Type B pancreatic cell (in vitro differentiated cells): ENCODE measurements at regions not wholly inside any gene's neighbourhood (a gene's known extent, or its start where the extent isn't known, plus 50 kb on each side); places are given as distances from the start of the nearest gene placed in this dataset.

Experiments
- DNase-seq: peaks from one replicate; pipeline ENCODE4 v3.0.0; 2021; ENCODE audit warnings: mixed read lengths; ENCODE audit not compliant: unreplicated experiment; ENCODE audit errors: extremely low spot score
- H3K27ac Mint-ChIP-seq: 2 replicates; pipeline ENCODE4 v1.8.0; 2021; ENCODE audit warnings: mild to moderate bottlenecking, mixed read lengths
- H3K27me3 Mint-ChIP-seq: 2 replicates; pipeline ENCODE4 v1.8.0; 2021; ENCODE audit warnings: mixed read lengths
- H3K36me3 Mint-ChIP-seq: 2 replicates; pipeline ENCODE4 v1.8.0; 2021; ENCODE audit warnings: mixed read lengths
- H3K4me1 Mint-ChIP-seq: one replicate; pipeline ENCODE4 v1.8.0; 2021; ENCODE audit warnings: mixed read lengths; ENCODE audit not compliant: unreplicated experiment
- H3K4me3 Mint-ChIP-seq: 2 replicates; pipeline ENCODE4 v1.8.0; 2021; ENCODE audit warnings: mild to moderate bottlenecking, mixed read lengths
- H3K9me3 Mint-ChIP-seq: 2 replicates; pipeline ENCODE4 v1.8.0; 2021; ENCODE audit warnings: mixed read lengths
- CTCF ChIP-seq: fragments of 200-600 bp; sonication (generic); conservative IDR thresholded peaks from 2 replicates; pipeline ENCODE4 v1.5.0; 2021; ENCODE audit warnings: antibody characterized with exemption, mild to moderate bottlenecking

GRCh38 chr2:133718688-133719201 is 150.5 kb upstream of the NCKAP5 start:
- TF ChIP-seq CTCF, result no peak
- H3K27ac Mint-ChIP-seq, result no peak overlapping the region
- no peak overlapping the region for H3K4me3 Mint-ChIP-seq
- H3K9me3 Mint-ChIP-seq, result no peaks in the 10 kb centered on the region
- H3K4me1 Mint-ChIP-seq, result no peaks in the 10 kb centered on the region
- no peaks in the 10 kb centered on the region for H3K27me3 Mint-ChIP-seq
- DNase-seq, result no peak
- H3K36me3 Mint-ChIP-seq, result no peaks in the 10 kb centered on the region

- no peak for TF ChIP-seq CTCF
- H3K4me3 Mint-ChIP-seq, result no peak overlapping the region
- no peaks in the 10 kb centered on the region for H3K9me3 Mint-ChIP-seq
- H3K4me1 Mint-ChIP-seq, result no peaks in the 10 kb centered on the region
- H3K27me3 Mint-ChIP-seq, result no peaks in the 10 kb centered on the region
- DNase-seq, result no peak
- no peaks in the 10 kb centered on the region for H3K36me3 Mint-ChIP-seq
- no peak overlapping the region for H3K27ac Mint-ChIP-seq
These were observed 152.2 kb upstream of the NCKAP5 start for GRCh38 chr2:133720429-133720828.

- TF ChIP-seq CTCF, result no peak
- Mint-ChIP-seq H3K4me3 (no peak overlapping the region), H3K9me3 (no peaks in the 10 kb centered on the region), H3K4me1 (no peaks in the 10 kb centered on the region), H3K36me3 (no peaks in the 10 kb centered on the region), H3K27ac (no peak overlapping the region), H3K27me3 (no peaks in the 10 kb centered on the region)
- DNase-seq, result no peak
These were observed 152.9 kb upstream of the NCKAP5 start for GRCh38 chr2:133721118-133721517.

- Mint-ChIP-seq H3K4me3 (no peak overlapping the region), H3K9me3 (no peaks in the 10 kb centered on the region), H3K4me1 (no peaks in the 10 kb centered on the region), H3K27me3 (no peaks in the 10 kb centered on the region), H3K36me3 (no peaks in the 10 kb centered on the region), H3K27ac (no peak overlapping the region)
- no peak for DNase-seq
- TF ChIP-seq CTCF, result no peak
These were observed 154.9 kb upstream of the NCKAP5 start for GRCh38 chr2:133723133-133723532.

- DNase-seq, result no peak
- Mint-ChIP-seq H3K4me1 (no peaks in the 10 kb centered on the region), H3K9me3 (no peaks in the 10 kb centered on the region), H3K27ac (no peak overlapping the region), H3K27me3 (peaks cover 4% of the 10 kb centered on the region), H3K36me3 (no peaks in the 10 kb centered on the region), H3K4me3 (no peak overlapping the region)
- TF ChIP-seq CTCF, result no peak
These were observed 158.7 kb upstream of the NCKAP5 start for GRCh38 chr2:133726973-133727372.

GRCh38 chr2:133732059-133732458 is 163.8 kb upstream of the NCKAP5 start:
- Mint-ChIP-seq H3K36me3 (no peaks in the 10 kb centered on the region), H3K4me1 (no peaks in the 10 kb centered on the region), H3K9me3 (no peaks in the 10 kb centered on the region), H3K27me3 (peaks cover 11% of the 10 kb centered on the region), H3K27ac (no peak overlapping the region), H3K4me3 (no peak overlapping the region)
- no peak for DNase-seq
- TF ChIP-seq CTCF, result no peak
